ENCODE measurements at regions not wholly inside any gene's neighbourhood (a gene's known extent, or its start where the extent isn't known, plus 50 kb on each side); places are given as distances from the start of the nearest gene placed in this dataset.

DNA sequence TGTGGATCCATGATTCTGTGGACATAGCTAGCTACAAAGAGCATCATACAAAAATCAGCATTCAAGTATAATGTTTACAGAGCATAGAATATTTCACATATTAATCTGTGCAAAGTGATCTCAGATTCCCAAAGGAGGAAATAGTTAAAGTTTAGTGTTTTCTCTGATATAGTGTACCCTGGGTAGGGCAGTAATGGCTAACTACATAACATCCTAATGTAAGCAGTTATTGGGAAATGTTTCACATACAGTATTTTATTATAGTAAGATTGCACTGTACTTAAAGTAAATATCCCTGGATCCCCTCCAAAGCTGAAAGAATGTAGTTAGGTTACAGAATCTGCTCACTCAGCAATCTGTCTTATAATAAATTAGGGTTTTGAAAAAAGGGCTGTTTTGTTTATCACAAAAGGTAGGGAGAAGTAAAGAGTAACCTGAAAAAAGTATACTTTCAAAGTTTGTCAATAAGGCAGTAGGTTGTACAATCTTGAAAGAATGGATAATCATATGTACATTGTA is 52.5 kb upstream of the SMARCA2 start:
- ATAC-seq (ENCODE audit: low read depth in 2 of 2), result no peak
- H3K9me3 Mint-ChIP-seq, result no peaks in the 10 kb centered on the region
- H3K4me1 Mint-ChIP-seq, result no peaks in the 10 kb centered on the region
- H3K27ac Mint-ChIP-seq, result no peak overlapping the region
- H3K36me3 Mint-ChIP-seq, result no peaks in the 10 kb centered on the region
- no peak for DNase-seq
- peaks cover 15 to 22% (median 20%) of the 10 kb centered on the region in 3 donors for H3K27me3 Mint-ChIP-seq
- no peak overlapping the region for H3K4me3 Mint-ChIP-seq

DNA sequence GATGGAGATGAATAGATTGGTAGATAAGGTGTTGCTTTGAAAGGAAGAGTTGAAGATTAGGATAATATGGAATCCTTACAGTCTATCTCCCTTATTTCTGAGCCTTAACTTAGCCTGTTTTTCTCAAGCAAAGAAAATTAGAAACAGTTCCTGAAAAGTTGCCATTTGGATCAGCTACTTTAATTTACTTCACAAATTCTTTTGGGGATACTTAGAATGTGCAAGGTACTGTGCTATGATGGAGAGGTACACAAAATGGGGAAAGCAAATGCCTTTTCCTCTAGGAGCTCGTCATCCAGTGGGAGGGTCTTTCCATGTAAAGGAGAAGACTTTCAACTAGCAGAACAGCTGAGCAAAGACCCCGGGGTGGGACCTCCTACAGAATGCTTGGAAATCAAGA is 51.1 kb upstream of the SMARCA2 start:
- H3K4me1 Mint-ChIP-seq, result no peaks in the 10 kb centered on the region
- no peaks in the 10 kb centered on the region for H3K36me3 Mint-ChIP-seq
- H3K27ac Mint-ChIP-seq, result no peak overlapping the region
- H3K27me3 Mint-ChIP-seq, result peaks cover 18 to 29% (median 20%) of the 10 kb centered on the region in 3 donors
- no peaks in the 10 kb centered on the region for H3K9me3 Mint-ChIP-seq
- DNase-seq, result no peak
- no peak for ATAC-seq (ENCODE audit: low read depth in 2 of 2)
- H3K4me3 Mint-ChIP-seq, result no peak overlapping the region
